NOMO-1 treated with dmso at 0.1 percent for 144 hours (cell line): ENCODE measurements at regions not wholly inside any gene's neighbourhood (a gene's known extent, or its start where the extent isn't known, plus 50 kb on each side); places are given as distances from the start of the nearest gene placed in this dataset.
"Not testable (repeated sequence)": the region's sequence is repeated elsewhere in the genome, so short reads cannot be mapped to it uniquely, and the experiment has no call there.

Source experiments
- DNase-seq: peaks from one replicate; lab custom pipeline; 2025; ENCODE audit not compliant: unreplicated experiment; lab: John Stamatoyannopoulos, UW

- no peak for DNase-seq
Observed at GRCh38 chr4:67333664-67334063, 211.6 kb downstream of the CENPC start.

GRCh38 chr4:67332627-67333026 is 212.7 kb downstream of the CENPC start:
- DNase-seq, result no peak

- DNase-seq, result no peak
Observed at GRCh38 chr4:67328393-67328792, 216.9 kb downstream of the CENPC start.

- no peak for DNase-seq
Observed at GRCh38 chr4:67328018-67328278, 217.4 kb downstream of the CENPC start.

GRCh38 chr4:67327245-67328017 is 217.9 kb downstream of the CENPC start:
- DNase-seq, result no peak

- DNase-seq, result no peak
Observed at GRCh38 chr4:67325791-67326190, 219.5 kb downstream of the CENPC start.

GRCh38 chr4:67320645-67321044 is 224.7 kb downstream of the CENPC start:
- no peak for DNase-seq

- DNase-seq, result not testable (repeated sequence)
Observed at GRCh38 chr4:67319607-67320006, 225.7 kb downstream of the CENPC start.

- not testable (repeated sequence) for DNase-seq
Observed at GRCh38 chr4:67300497-67301185, 244.7 kb downstream of the CENPC start.

GRCh38 chr4:67292636-67293035 is 252.7 kb downstream of the CENPC start:
- DNase-seq, result no peak

- no peak for DNase-seq
Observed at GRCh38 chr4:67292045-67292444, 253.3 kb downstream of the CENPC start.

- DNase-seq, result no peak
Observed at GRCh38 chr4:67291644-67292043, 253.7 kb downstream of the CENPC start.

- no peak for DNase-seq
Observed at GRCh38 chr4:67288964-67289363, 256.3 kb downstream of the CENPC start.

- no peak for DNase-seq
Observed at GRCh38 chr4:67286724-67287123, 258.6 kb downstream of the CENPC start.

GRCh38 chr4:67282749-67283148 is 262.6 kb downstream of the CENPC start:
- DNase-seq, result no peak

GRCh38 chr4:67275179-67275750 is 270.0 kb downstream of the CENPC start:
- DNase-seq, result no peak

- DNase-seq, result not testable (repeated sequence)
Observed at GRCh38 chr4:67274671-67275070, 270.6 kb downstream of the CENPC start.

GRCh38 chr4:67273666-67274065 is 271.6 kb downstream of the CENPC start:
- DNase-seq, result no peak

- no peak for DNase-seq
Observed at GRCh38 chr4:67261971-67262370, 283.3 kb downstream of the CENPC start.

GRCh38 chr4:67256388-67257043 is 288.8 kb downstream of the CENPC start:
- no peak for DNase-seq

- DNase-seq, result no peak
Observed at GRCh38 chr4:67250131-67250896, 295.0 kb downstream of the CENPC start.
